Coronary artery (tissue), 2 donors: ENCODE measurements at regions not wholly inside any gene's neighbourhood (a gene's known extent, or its start where the extent isn't known, plus 50 kb on each side); places are given as distances from the start of the nearest gene placed in this dataset.

ENCODE experiments used
- DNase-seq: peaks from one replicate; pipeline ENCODE4 v3.0.0-alpha.2; 2017; ENCODE audit warnings: low spot score
- H3K27ac ChIP-seq, 2 donors: fragments of 200-600 bp; sonication (generic); one replicate each; pipeline ENCODE4 v1.5.1; 2016 to 2019
- H3K4me3 ChIP-seq: fragments of 200-600 bp; sonication (generic); 2 replicates; pipeline ENCODE4 v1.5.1; 2016; ENCODE audit warnings: mild to moderate bottlenecking, moderate library complexity
- TF ChIP-seq, protein P1 (sequence below): fragments of 200-600 bp; sonication (generic); IDR thresholded peaks from one replicate; pipeline ENCODE4 v1.5.1; 2019; ENCODE audit warnings: antibody characterized with exemption

DNA sequence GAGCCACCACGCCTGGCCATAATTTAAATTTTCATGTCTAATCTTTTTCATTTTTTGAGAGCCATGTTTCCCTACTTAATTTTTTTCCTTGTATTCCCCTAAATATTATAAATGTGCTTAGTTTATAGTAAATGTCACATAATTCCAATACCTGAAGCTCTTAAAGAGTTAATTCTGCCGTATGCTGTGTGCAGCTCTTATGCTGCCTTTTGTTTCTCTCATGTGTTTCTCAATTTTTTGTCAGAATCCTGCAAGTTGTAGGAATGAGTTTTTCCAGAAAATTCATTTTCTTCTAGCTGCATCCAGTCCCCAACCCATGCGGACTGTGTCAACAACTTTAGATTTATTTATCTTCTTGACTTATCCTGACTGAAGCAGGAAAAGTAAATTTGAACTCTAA is 90.9 kb upstream of the ROBO2 start:
- Histone ChIP-seq H3K4me3 (no peak overlapping the region), H3K27ac (no peak overlapping the region)
- DNase-seq, result no peak
- TF ChIP-seq, protein P1, sequence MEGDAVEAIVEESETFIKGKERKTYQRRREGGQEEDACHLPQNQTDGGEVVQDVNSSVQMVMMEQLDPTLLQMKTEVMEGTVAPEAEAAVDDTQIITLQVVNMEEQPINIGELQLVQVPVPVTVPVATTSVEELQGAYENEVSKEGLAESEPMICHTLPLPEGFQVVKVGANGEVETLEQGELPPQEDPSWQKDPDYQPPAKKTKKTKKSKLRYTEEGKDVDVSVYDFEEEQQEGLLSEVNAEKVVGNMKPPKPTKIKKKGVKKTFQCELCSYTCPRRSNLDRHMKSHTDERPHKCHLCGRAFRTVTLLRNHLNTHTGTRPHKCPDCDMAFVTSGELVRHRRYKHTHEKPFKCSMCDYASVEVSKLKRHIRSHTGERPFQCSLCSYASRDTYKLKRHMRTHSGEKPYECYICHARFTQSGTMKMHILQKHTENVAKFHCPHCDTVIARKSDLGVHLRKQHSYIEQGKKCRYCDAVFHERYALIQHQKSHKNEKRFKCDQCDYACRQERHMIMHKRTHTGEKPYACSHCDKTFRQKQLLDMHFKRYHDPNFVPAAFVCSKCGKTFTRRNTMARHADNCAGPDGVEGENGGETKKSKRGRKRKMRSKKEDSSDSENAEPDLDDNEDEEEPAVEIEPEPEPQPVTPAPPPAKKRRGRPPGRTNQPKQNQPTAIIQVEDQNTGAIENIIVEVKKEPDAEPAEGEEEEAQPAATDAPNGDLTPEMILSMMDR, result no peak

DNA sequence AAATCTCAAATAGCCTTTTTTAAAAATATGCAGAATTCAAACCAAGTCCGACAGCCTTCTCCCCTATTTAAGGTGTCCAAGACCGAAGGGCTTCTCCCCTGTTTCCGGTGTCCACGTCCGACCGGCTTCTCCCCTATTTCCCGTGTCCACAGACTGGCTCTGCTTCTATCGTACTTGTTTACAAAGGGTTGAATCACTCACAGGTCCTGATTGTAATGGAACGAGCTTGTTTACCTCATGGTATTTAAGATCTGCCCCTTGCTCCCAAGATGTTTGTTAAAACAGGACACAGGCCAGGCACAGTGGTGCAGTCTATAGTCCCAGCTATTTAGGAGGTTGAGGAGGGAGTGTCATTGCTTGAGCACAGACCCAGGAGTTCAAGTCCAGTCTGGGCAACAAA is 90.4 kb upstream of the ROBO2 start:
- Histone ChIP-seq H3K4me3 (no peak overlapping the region), H3K27ac (no peak overlapping the region)
- no peak for DNase-seq
- TF ChIP-seq, protein P1, result no peak

DNA sequence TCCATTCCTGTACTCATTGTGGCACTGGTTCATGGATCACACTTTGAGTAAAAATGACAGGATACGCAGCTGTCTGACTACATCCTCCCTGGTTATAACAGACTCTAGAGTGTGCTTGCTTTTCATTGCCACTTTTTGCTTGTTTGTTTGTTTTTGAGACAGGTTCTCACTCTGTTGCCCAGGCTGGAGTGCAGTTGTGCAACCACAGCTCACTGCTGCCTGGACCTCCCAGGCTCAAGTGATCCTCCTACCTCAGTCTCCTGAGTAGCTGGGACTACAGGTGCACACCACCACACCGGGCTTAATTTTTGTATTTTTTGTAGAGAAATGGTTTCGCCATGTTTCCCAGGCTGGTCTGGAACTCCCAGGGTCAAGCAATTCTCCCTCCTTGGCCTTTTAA is 89.3 kb upstream of the ROBO2 start:
- no peak overlapping the region for H3K4me3 ChIP-seq
- DNase-seq, result no peak
- H3K27ac ChIP-seq, result no peak overlapping the region
- TF ChIP-seq, protein P1, result no peak

DNA sequence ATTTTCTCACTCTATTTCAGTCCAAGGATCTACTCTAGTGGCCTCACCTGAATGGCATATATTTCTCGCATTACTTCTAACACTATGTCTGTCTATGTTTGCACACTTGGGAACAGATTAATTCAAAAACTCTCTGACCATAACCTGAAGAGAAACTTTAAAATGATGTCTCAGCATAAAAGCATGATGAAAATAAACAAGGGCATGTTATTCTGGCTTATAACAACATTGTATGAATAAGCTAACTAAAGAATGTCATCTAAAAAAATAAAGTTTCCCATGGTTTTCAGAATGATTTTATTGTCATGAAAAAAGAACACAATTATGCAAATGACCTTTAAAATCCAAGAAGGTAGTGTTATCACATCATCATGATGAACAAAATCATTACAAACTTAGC is 85.5 kb upstream of the ROBO2 start:
- no peak overlapping the region for H3K4me3 ChIP-seq
- no peak for DNase-seq
- no peak overlapping the region for H3K27ac ChIP-seq
- TF ChIP-seq, protein P1, result no peak

DNA sequence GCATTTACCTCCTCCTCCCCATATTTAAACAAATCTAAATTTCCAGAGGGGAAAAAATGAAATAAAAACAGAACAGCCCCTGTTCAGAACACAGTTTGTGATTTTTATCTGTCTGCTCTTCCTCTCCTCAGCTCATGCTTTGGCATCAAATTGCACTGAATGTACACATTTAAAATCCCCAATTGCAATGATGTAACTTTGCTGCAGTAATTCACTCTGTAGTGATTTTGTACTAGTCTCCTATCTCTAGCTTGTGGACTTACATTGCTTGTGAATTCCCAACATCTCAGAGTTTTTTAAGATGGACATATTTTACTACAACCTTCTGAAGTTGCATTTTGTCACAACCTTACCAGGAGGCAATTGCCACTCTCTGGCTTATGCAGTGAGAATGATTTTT is 81.6 kb upstream of the ROBO2 start:
- TF ChIP-seq, protein P1, result no peak
- Histone ChIP-seq H3K4me3 (no peak overlapping the region), H3K27ac (no peak overlapping the region)
- no peak for DNase-seq

DNA sequence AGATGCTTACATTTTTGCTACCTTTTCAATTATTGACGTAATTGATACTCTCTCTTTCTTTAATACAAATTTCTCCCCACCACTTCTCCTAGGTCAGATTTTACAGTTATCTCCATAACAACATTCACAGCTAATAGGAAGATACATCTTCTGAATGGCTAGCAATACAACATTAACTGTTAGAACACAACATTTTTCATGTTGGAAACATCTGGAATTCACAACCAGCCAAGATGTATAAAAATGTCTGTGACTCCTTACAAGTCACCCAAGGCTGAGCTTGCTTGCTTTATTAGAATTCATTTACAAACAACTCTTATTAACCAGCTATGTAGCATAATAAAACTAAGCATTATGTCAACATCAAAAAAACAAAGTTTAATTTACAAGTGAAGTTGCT is 81.0 kb upstream of the ROBO2 start:
- H3K4me3 ChIP-seq, result no peak overlapping the region
- TF ChIP-seq, protein P1, result no peak

DNA sequence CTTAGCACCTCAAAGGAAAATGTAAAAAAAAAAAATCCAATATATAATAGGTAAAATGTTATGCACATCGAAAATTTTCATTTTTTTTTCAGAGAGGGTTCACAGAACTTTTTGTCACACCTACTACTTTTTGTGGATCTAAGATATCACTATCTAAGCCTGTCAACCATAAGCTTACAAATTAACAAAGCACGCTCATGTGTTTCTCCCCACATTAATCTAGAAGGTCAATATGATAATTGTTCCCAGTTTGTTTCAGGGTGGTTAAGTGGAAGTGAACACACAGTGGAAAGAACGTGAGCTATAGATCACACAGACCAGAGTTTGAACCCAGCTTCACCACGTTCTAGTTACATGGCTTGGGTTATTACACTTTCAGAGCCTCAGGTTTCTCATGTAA is 78.6 kb upstream of the ROBO2 start:
- DNase-seq, result no peak
- Histone ChIP-seq H3K4me3 (no peak overlapping the region), H3K27ac (no peak overlapping the region)
- TF ChIP-seq, protein P1, result no peak

More for the DNA sequence above, 81.0 kb upstream of the ROBO2 start:
- no peak overlapping the region for H3K27ac ChIP-seq
- no peak for DNase-seq
